ENCODE measurements at regions not wholly inside any gene's neighbourhood (a gene's known extent, or its start where the extent isn't known, plus 50 kb on each side); places are given as distances from the start of the nearest gene placed in this dataset.

DNA sequence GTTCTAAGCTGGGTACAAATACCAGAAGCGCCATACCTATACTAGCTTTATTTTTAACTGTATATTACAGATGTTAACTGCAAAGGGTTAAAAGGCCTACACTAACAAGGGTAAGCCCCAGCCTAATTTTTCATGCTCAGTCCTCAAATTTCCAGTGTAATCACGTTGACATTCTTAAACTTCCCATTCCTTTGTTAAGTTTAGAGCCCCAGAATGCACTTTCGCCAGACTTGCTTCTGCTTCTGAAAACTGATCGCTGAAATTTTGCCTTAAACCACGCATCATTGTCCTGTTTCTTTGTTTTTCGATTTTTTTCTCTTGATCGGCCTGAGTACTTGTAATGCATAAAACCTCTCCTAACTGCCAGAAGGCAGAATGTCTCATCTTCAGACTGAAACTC is 2141.9 kb upstream of the AGA start:
- H3K27ac ChIP-seq (ENCODE audit: control insufficient read depth, insufficient read depth): no peak overlapping the region
- H4K20me1 ChIP-seq (ENCODE audit: control insufficient read depth, insufficient read depth): no peaks in the 10 kb centered on the region
- no peaks in the 10 kb centered on the region for H3K79me2 ChIP-seq (ENCODE audit: control insufficient read depth, insufficient read depth, low read length)
- BruUV-seq (replicated peaks): no TSS peak
- ChIA-PET POLR2A (no interaction called here), SMC1A (ENCODE audit: uncharacterized antibody, unreplicated experiment) (interaction anchor here (0.6 to 1.2 kb wide), 3 partner anchors 20 to 267 kb away, joined by 3 to 4 read pairs (median 3); no protein-coding TSS in a partner anchor), RAD21 (ENCODE audit: unreplicated experiment) (no interaction called here), CTCF (interaction anchor here (1.2 kb wide), 2 partner anchors 32 to 157 kb away, joined by 4 to 5 read pairs; no protein-coding TSS in a partner anchor)
- WGBS (ENCODE audit: insufficient coverage, insufficient replicate concordance, low lambda C conversion rate, missing lambda C conversion rate): 41% methylated on average over 7 of the region's 7 CpGs
- no peak for FAIRE-seq
- H3K27me3 ChIP-seq (replicated peaks in 1 of 2; ENCODE audit: control insufficient read depth in 2 of 2, insufficient read depth in 2 of 2, low read length in 1 of 2): no peaks in the 10 kb centered on the region
- no peak for DNase-seq (ENCODE audit: low read depth, low spot score)
- ATAC-seq: no peak
- no peak overlapping the region for H3K4me3 ChIP-seq
- in situ Hi-C loops (cut with MboI): no loop called here
- no peaks in the 10 kb centered on the region for H3K36me3 ChIP-seq (ENCODE audit: control insufficient read depth in 2 of 2, insufficient read depth in 2 of 2, low read length in 1 of 2)
- TF ChIP-seq, protein P1, sequence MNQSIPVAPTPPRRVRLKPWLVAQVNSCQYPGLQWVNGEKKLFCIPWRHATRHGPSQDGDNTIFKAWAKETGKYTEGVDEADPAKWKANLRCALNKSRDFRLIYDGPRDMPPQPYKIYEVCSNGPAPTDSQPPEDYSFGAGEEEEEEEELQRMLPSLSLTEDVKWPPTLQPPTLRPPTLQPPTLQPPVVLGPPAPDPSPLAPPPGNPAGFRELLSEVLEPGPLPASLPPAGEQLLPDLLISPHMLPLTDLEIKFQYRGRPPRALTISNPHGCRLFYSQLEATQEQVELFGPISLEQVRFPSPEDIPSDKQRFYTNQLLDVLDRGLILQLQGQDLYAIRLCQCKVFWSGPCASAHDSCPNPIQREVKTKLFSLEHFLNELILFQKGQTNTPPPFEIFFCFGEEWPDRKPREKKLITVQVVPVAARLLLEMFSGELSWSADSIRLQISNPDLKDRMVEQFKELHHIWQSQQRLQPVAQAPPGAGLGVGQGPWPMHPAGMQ (IDR thresholded peaks at IDR 0.05; ENCODE audit: borderline replicate concordance): no peak
- TF ChIP-seq HDAC6 (IDR thresholded peaks at IDR 0.05; ENCODE audit: unreplicated experiment): no peak
- H3K4me2 ChIP-seq (ENCODE audit: control insufficient read depth, insufficient read depth): no peak overlapping the region
- no peaks in the 10 kb centered on the region for H3K4me1 ChIP-seq (ENCODE audit: control insufficient read depth, insufficient read depth, low read length)
- intact Hi-C loops (cut with micrococcal nuclease; ENCODE audit: unreplicated experiment): no loop called here
- H3K9me3 ChIP-seq (replicated peaks; ENCODE audit: control insufficient read depth, insufficient read depth, low read length): no peaks in the 10 kb centered on the region
- no peak overlapping the region for H3K9ac ChIP-seq (ENCODE audit: control insufficient read depth, insufficient read depth, low read length)
- no peak overlapping the region for H2AFZ ChIP-seq (ENCODE audit: control insufficient read depth, low read depth, low read length)

DNA sequence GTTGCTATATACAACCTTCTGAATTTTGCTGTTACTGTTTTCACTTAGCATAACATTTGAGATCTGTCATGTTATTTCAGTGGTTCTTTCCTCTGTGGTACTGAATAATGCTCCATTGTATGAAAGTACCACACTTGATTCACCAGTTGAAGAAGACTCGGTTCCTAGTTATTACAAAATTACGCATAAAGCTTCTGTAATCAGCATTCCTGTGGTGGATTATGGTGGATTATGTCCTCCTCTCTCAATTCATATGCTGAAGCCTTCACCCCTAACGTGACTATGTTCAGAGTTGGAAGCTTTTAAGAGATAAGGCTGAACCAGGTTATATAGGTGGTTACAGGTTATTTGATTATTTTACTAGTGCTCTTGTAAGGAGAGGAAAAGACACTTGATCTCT is 2143.5 kb upstream of the AGA start:
- Histone ChIP-seq H3K4me3 (no peak overlapping the region), H3K4me2 (ENCODE audit: control insufficient read depth, insufficient read depth) (no peak overlapping the region), H3K36me3 (ENCODE audit: control insufficient read depth in 2 of 2, insufficient read depth in 2 of 2, low read length in 1 of 2) (no peaks in the 10 kb centered on the region), H2AFZ (ENCODE audit: control insufficient read depth, low read depth, low read length) (no peak overlapping the region), H3K9me3 (replicated peaks; ENCODE audit: control insufficient read depth, insufficient read depth, low read length) (no peaks in the 10 kb centered on the region), H3K4me1 (ENCODE audit: control insufficient read depth, insufficient read depth, low read length) (no peaks in the 10 kb centered on the region), H3K27me3 (replicated peaks in 1 of 2; ENCODE audit: control insufficient read depth in 2 of 2, insufficient read depth in 2 of 2, low read length in 1 of 2) (no peaks in the 10 kb centered on the region), H3K9ac (ENCODE audit: control insufficient read depth, insufficient read depth, low read length) (no peak overlapping the region), H3K79me2 (ENCODE audit: control insufficient read depth, insufficient read depth, low read length) (no peaks in the 10 kb centered on the region), H4K20me1 (ENCODE audit: control insufficient read depth, insufficient read depth) (no peaks in the 10 kb centered on the region), H3K27ac (ENCODE audit: control insufficient read depth, insufficient read depth) (no peak overlapping the region)
- in situ Hi-C loops (cut with MboI): no loop called here
- FAIRE-seq: no peak
- no peak for DNase-seq (ENCODE audit: low read depth, low spot score)
- ChIA-PET SMC1A (ENCODE audit: uncharacterized antibody, unreplicated experiment) (interaction anchor here (0.7 kb wide), 1 partner anchor 266 kb away, joined by 3 read pairs; no protein-coding TSS in a partner anchor), RAD21 (ENCODE audit: unreplicated experiment) (no interaction called here), CTCF (no interaction called here), POLR2A (no interaction called here)
- no peak for TF ChIP-seq IKZF1 (conservative IDR thresholded peaks at IDR 0.05)
- no peak for TF ChIP-seq CEBPB (IDR thresholded peaks at IDR 0.05; ENCODE audit: borderline replicate concordance in 1 of 2, low read depth in 2 of 2, low read length in 2 of 2)
- TF ChIP-seq BCL11A (IDR thresholded peaks at IDR 0.05; ENCODE audit: low read depth, low read length): no peak
- TF ChIP-seq, protein P2, sequence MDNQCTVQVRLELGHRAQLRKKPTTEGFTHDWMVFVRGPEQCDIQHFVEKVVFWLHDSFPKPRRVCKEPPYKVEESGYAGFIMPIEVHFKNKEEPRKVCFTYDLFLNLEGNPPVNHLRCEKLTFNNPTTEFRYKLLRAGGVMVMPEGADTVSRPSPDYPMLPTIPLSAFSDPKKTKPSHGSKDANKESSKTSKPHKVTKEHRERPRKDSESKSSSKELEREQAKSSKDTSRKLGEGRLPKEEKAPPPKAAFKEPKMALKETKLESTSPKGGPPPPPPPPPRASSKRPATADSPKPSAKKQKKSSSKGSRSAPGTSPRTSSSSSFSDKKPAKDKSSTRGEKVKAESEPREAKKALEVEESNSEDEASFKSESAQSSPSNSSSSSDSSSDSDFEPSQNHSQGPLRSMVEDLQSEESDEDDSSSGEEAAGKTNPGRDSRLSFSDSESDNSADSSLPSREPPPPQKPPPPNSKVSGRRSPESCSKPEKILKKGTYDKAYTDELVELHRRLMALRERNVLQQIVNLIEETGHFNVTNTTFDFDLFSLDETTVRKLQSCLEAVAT (IDR thresholded peaks at IDR 0.05): no peak
- no peak for ATAC-seq
- BruUV-seq (replicated peaks): no TSS peak
- intact Hi-C loops (cut with micrococcal nuclease; ENCODE audit: unreplicated experiment): no loop called here
- WGBS (ENCODE audit: insufficient coverage, insufficient replicate concordance, low lambda C conversion rate, missing lambda C conversion rate): 42% methylated on average over 3 of the region's 3 CpGs

All from GM12878 (cell line).